Gastroesophageal sphincter (tissue), 4 donors: ENCODE measurements at regions not wholly inside any gene's neighbourhood (a gene's known extent, or its start where the extent isn't known, plus 50 kb on each side); places are given as distances from the start of the nearest gene placed in this dataset.

ENCODE experiments used
- ATAC-seq: fragments of 150-250 bp; one replicate; pipeline ENCODE4 v1.9.1; 2016; ENCODE audit warnings: mild to moderate bottlenecking, moderate library complexity
- H3K27ac ChIP-seq, 4 donors: fragments of 200-600 bp; sonication (generic) in 3 of 4; 1 replicate in 3 of 4; 2 replicates in 1 of 4; pipeline ENCODE4 v1.5.1; 2016 to 2019
- H3K27me3 ChIP-seq: fragments of 200-600 bp; sonication (generic); one replicate; pipeline ENCODE4 v1.5.1; 2019
- H3K36me3 ChIP-seq, 2 donors: fragments of 200-600 bp; sonication (generic); one replicate each; pipeline ENCODE4 v1.5.1; 2019; ENCODE audit warnings: control low read depth in 1 of 2
- H3K4me1 ChIP-seq, 3 donors: fragments of 200-600 bp; sonication (generic); 1 replicate in 2 of 3; 2 replicates in 1 of 3; pipeline ENCODE4 v1.5.1; 2016 to 2019; ENCODE audit warnings: control low read depth in 2 of 3
- H3K4me3 ChIP-seq, 2 donors: fragments of 200-600 bp; sonication (generic); one replicate each; pipeline ENCODE4 v1.5.1; 2019; ENCODE audit warnings: mild to moderate bottlenecking in 1 of 2, moderate library complexity in 1 of 2
- H3K9me3 ChIP-seq, 3 donors: fragments of 200-600 bp; sonication (generic); one replicate each; pipeline ENCODE4 v1.5.1; 2017 to 2019; ENCODE audit warnings: control low read depth in 2 of 3
- CTCF ChIP-seq, 4 experiments: fragments of 200-600 bp in 2 of 4; fragments of 450-650 bp in 2 of 4; sonication (generic) in 1 of 4; IDR thresholded peaks; one replicate each; pipeline ENCODE4 v1.5.1; 2017 to 2019; ENCODE audit warnings: antibody characterized with exemption in 4 of 4, mild to moderate bottlenecking in 2 of 4, moderate library complexity in 2 of 4
- EP300 ChIP-seq: sonication (generic); formaldehyde crosslinking; IDR thresholded peaks from one replicate; pipeline ENCODE4 v1.6.1; 2017; ENCODE audit warnings: antibody characterized with exemption, mild to moderate bottlenecking
- POLR2A ChIP-seq, 2 donors: fragments of 450-650 bp; IDR thresholded peaks; one replicate each; pipeline ENCODE4 v1.6.1; 2017; ENCODE audit warnings: antibody characterized with exemption in 2 of 2, mild to moderate bottlenecking in 2 of 2, moderate library complexity in 1 of 2
- POLR2AphosphoS5 ChIP-seq: sonication (generic); formaldehyde crosslinking; IDR thresholded peaks from one replicate; pipeline ENCODE4 v1.6.1; 2017; ENCODE audit warnings: antibody characterized with exemption
- WGBS, 2 donors: methylation state at CpG; one replicate each; pipeline ENCODE4 v1.1.5; 2018; ENCODE audit warnings: low coverage in 1 of 2; 5-methylcytosine and 5-hydroxymethylcytosine counted together

GRCh38 chr15:46732060-46732459 lies 985.2 kb upstream of the SEMA6D start:
- H3K27me3 ChIP-seq, result no peaks in the 10 kb centered on the region
- H3K4me3 ChIP-seq, result no peak overlapping the region
- 93 to 100% methylated on average over 1 of the region's 1 CpG for WGBS, 2 donors
- H3K36me3 ChIP-seq, result no peaks in the 10 kb centered on the region
- TF ChIP-seq POLR2AphosphoS5, result no peak
- TF ChIP-seq CTCF (IDR thresholded peaks at IDR 0.05), result no peak
- TF ChIP-seq EP300, result no peak
- TF ChIP-seq POLR2A (IDR thresholded peaks at IDR 0.05), result no peak
- no peak overlapping the region for H3K27ac ChIP-seq
- H3K4me1 ChIP-seq, result no peaks in the 10 kb centered on the region
- ATAC-seq, result no peak
- peaks cover 0 to 10% (median 0%) of the 10 kb centered on the region in 3 donors for H3K9me3 ChIP-seq

DNA sequence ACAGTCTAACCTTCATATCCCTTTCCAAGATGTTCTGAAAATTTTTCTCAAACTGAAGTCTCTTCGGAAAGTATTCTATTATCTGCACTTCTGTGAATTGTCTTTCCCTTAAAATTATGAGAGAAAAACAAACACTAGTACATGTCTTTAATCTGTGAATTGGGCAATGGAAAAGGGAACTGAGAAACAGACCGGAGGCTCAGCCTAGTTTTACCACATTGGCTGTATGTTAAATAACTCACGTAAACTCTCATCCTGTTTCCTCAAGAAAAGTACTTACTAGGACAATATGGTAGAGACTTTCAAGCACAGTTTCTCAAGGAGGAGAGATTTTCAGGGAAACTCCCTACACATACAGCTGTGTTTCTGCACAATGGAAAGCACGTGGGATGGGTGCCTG lies 982.2 kb upstream of the SEMA6D start:
- no peaks in the 10 kb centered on the region for H3K27me3 ChIP-seq
- TF ChIP-seq CTCF (IDR thresholded peaks at IDR 0.05) (no peak), EP300 (no peak), POLR2AphosphoS5 (no peak), POLR2A (IDR thresholded peaks at IDR 0.05) (no peak)
- H3K9me3 ChIP-seq, result no peaks in the 10 kb centered on the region
- no peaks in the 10 kb centered on the region for H3K4me1 ChIP-seq
- 56 to 77% methylated on average over 4 of the region's 4 CpGs for WGBS, 2 donors
- no peak overlapping the region for H3K4me3 ChIP-seq
- no peak for ATAC-seq
- H3K27ac ChIP-seq, result no peak overlapping the region
- H3K36me3 ChIP-seq, result no peaks in the 10 kb centered on the region

GRCh38 chr15:46751303-46751702 lies 966.0 kb upstream of the SEMA6D start:
- WGBS, 2 donors, result 67 to 75% methylated on average over 3 of the region's 3 CpGs
- Histone ChIP-seq H3K36me3 (no peaks in the 10 kb centered on the region), H3K9me3 (peaks cover 0 to 5% (median 0%) of the 10 kb centered on the region in 3 donors), H3K27ac (no peak overlapping the region), H3K27me3 (no peaks in the 10 kb centered on the region), H3K4me3 (no peak overlapping the region), H3K4me1 (no peaks in the 10 kb centered on the region)
- ATAC-seq, result no peak
- TF ChIP-seq EP300 (no peak), CTCF (IDR thresholded peaks at IDR 0.05) (no peak), POLR2AphosphoS5 (no peak), POLR2A (IDR thresholded peaks at IDR 0.05) (no peak)

DNA sequence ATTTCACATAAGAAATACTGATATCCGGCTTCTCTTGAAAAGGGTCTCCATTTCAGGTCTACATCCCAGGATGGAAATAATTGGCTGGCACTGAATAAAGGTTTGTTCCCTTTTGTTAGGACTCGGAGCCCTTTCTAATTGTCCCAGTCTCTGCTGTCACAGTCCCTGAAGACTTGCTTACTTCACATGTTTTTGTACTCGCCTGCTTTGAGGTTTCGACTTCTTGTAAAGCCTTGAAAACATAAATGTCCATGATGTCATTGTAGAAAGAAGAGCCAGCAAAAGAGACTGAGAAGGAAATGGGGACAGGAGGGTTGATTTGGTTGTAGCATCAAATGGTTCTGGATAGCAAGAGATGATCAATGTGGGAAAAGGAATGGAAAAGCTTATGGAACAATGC lies 963.4 kb upstream of the SEMA6D start:
- H3K27ac ChIP-seq, result no peak overlapping the region
- H3K9me3 ChIP-seq, result peaks cover 0 to 5% (median 0%) of the 10 kb centered on the region in 3 donors
- TF ChIP-seq POLR2A (IDR thresholded peaks at IDR 0.05) (no peak), CTCF (IDR thresholded peaks at IDR 0.05) (no peak), POLR2AphosphoS5 (no peak)
- no peaks in the 10 kb centered on the region for H3K36me3 ChIP-seq
- WGBS, 2 donors, result 73 to 90% methylated on average over 3 to 4 of the region's 4 CpGs
- H3K4me1 ChIP-seq, result no peaks in the 10 kb centered on the region
- no peak overlapping the region for H3K4me3 ChIP-seq
- no peak for ATAC-seq
- no peaks in the 10 kb centered on the region for H3K27me3 ChIP-seq

GRCh38 chr15:46763091-46763490 lies 954.2 kb upstream of the SEMA6D start:
- ATAC-seq, result no peak
- no peak for TF ChIP-seq CTCF (IDR thresholded peaks at IDR 0.05)
- 100% methylated on average over 1 of the region's 1 CpG for WGBS, 2 donors

More at GRCh38 chr15:46763091-46763490, 954.2 kb upstream of the SEMA6D start:
- Histone ChIP-seq H3K4me3 (no peak overlapping the region), H3K9me3 (peaks cover 0 to 2% (median 0%) of the 10 kb centered on the region in 3 donors), H3K36me3 (no peaks in the 10 kb centered on the region), H3K27me3 (no peaks in the 10 kb centered on the region), H3K4me1 (no peaks in the 10 kb centered on the region), H3K27ac (no peak overlapping the region)
